C4-2B (cell line): ENCODE measurements at regions not wholly inside any gene's neighbourhood (a gene's known extent, or its start where the extent isn't known, plus 50 kb on each side); places are given as distances from the start of the nearest gene placed in this dataset.

Experiments
- H3K27ac ChIP-seq: fragments of 450-650 bp; 2 replicates; pipeline ENCODE4 v1.5.1; 2017
- CTCF ChIP-seq: fragments of 450-650 bp; conservative IDR thresholded peaks from 2 replicates; pipeline ENCODE4 v1.5.1; 2017; ENCODE audit warnings: mild to moderate bottlenecking
- ZFX ChIP-seq: fragments of 450-650 bp; IDR thresholded peaks from 2 replicates; pipeline ENCODE4 v1.6.1; 2017

GRCh38 chr2:128701418-128701817 lies 382.8 kb upstream of the HS6ST1 start:
- TF ChIP-seq ZFX (no peak), CTCF (no peak)
- no peak overlapping the region for H3K27ac ChIP-seq

GRCh38 chr2:128702616-128703015 lies 383.9 kb upstream of the HS6ST1 start:
- H3K27ac ChIP-seq, result no peak overlapping the region
- TF ChIP-seq ZFX, result no peak
- TF ChIP-seq CTCF, result no peak

GRCh38 chr2:128708106-128708816 lies 389.6 kb upstream of the HS6ST1 start:
- no peak overlapping the region for H3K27ac ChIP-seq
- TF ChIP-seq CTCF, result no peak
- no peak for TF ChIP-seq ZFX

- TF ChIP-seq ZFX (no peak), CTCF (no peak)
Measured at GRCh38 chr2:128710242-128710641, 391.6 kb upstream of the HS6ST1 start.

GRCh38 chr2:128710729-128711128 lies 392.1 kb upstream of the HS6ST1 start:
- TF ChIP-seq ZFX (no peak), CTCF (no peak)
- no peak overlapping the region for H3K27ac ChIP-seq

More at GRCh38 chr2:128710242-128710641, 391.6 kb upstream of the HS6ST1 start:
- no peak overlapping the region for H3K27ac ChIP-seq

- TF ChIP-seq CTCF (no peak), ZFX (no peak)
- no peak overlapping the region for H3K27ac ChIP-seq
Measured at GRCh38 chr2:128714285-128714684, 395.6 kb upstream of the HS6ST1 start.

- no peak overlapping the region for H3K27ac ChIP-seq
- no peak for TF ChIP-seq CTCF
- TF ChIP-seq ZFX, result no peak
Measured at GRCh38 chr2:128714851-128715312, 396.2 kb upstream of the HS6ST1 start.
